Glutamatergic neuron (in vitro differentiated cells): ENCODE measurements at regions not wholly inside any gene's neighbourhood (a gene's known extent, or its start where the extent isn't known, plus 50 kb on each side); places are given as distances from the start of the nearest gene placed in this dataset.

Experiments used
- DNase-seq: peaks from one replicate; pipeline ENCODE4 v3.0.0; 2022
- H3K27ac Mint-ChIP-seq: one replicate; pipeline ENCODE4 v1.8.0; 2020; ENCODE audit warnings: mild to moderate bottlenecking, mixed read lengths, inconsistent platforms; ENCODE audit not compliant: unreplicated experiment
- H3K27me3 Mint-ChIP-seq: one replicate; pipeline ENCODE4 v1.8.0; 2020; ENCODE audit warnings: mild to moderate bottlenecking, moderate library complexity, mixed read lengths, inconsistent platforms; ENCODE audit not compliant: unreplicated experiment
- H3K36me3 Mint-ChIP-seq: one replicate; pipeline ENCODE4 v1.8.0; 2020; ENCODE audit warnings: mild to moderate bottlenecking, mixed read lengths, inconsistent platforms; ENCODE audit not compliant: unreplicated experiment
- H3K4me1 Mint-ChIP-seq: one replicate; pipeline ENCODE4 v1.8.0; 2020; ENCODE audit warnings: mild to moderate bottlenecking, low read depth, mixed read lengths, inconsistent platforms; ENCODE audit not compliant: unreplicated experiment
- H3K4me3 Mint-ChIP-seq: one replicate; pipeline ENCODE4 v1.8.0; 2020; ENCODE audit warnings: mild to moderate bottlenecking, mixed read lengths, inconsistent platforms; ENCODE audit not compliant: unreplicated experiment
- H3K9me3 Mint-ChIP-seq: one replicate; pipeline ENCODE4 v1.8.0; 2020; ENCODE audit warnings: mild to moderate bottlenecking, moderate library complexity, mixed read lengths, inconsistent platforms; ENCODE audit not compliant: unreplicated experiment
- CTCF ChIP-seq: fragments of 200-600 bp; sonication (generic); IDR thresholded peaks from one replicate; pipeline ENCODE4 v1.5.0; 2021; ENCODE audit not compliant: partially characterized antibody, unreplicated experiment

GRCh38 chr11:31877083-31877482 is 66.0 kb upstream of the PAX6 start:
- Mint-ChIP-seq H3K27ac (no peak overlapping the region), H3K36me3 (no peaks in the 10 kb centered on the region)
- TF ChIP-seq CTCF = no peak

GRCh38 chr11:31875866-31876560 is 64.9 kb upstream of the PAX6 start:
- no peak for TF ChIP-seq CTCF
- H3K27ac Mint-ChIP-seq = peak overlapping the region; percentile 50

More at GRCh38 chr11:31877083-31877482, 66.0 kb upstream of the PAX6 start:
- H3K4me3 Mint-ChIP-seq = no peak overlapping the region
- H3K27me3 Mint-ChIP-seq = peaks cover 1% of the 10 kb centered on the region
- no peaks in the 10 kb centered on the region for H3K9me3 Mint-ChIP-seq
- peaks cover 16% of the 10 kb centered on the region for H3K4me1 Mint-ChIP-seq
- no peak for DNase-seq

GRCh38 chr11:31874631-31875191 is 63.6 kb upstream of the PAX6 start:
- peak; percentile 19 for DNase-seq
- no peak for TF ChIP-seq CTCF
- Mint-ChIP-seq H3K4me1 (peaks cover 20% of the 10 kb centered on the region), H3K36me3 (no peaks in the 10 kb centered on the region), H3K27me3 (peaks cover 1% of the 10 kb centered on the region), H3K4me3 (no peak overlapping the region), H3K9me3 (no peaks in the 10 kb centered on the region), H3K27ac (no peak overlapping the region)

More at GRCh38 chr11:31875866-31876560, 64.9 kb upstream of the PAX6 start:
- Mint-ChIP-seq H3K27me3 (peaks cover 1% of the 10 kb centered on the region), H3K4me1 (peaks cover 16% of the 10 kb centered on the region), H3K36me3 (no peaks in the 10 kb centered on the region), H3K4me3 (no peak overlapping the region), H3K9me3 (no peaks in the 10 kb centered on the region)
- peak; percentile 31 for DNase-seq

- H3K36me3 Mint-ChIP-seq = no peaks in the 10 kb centered on the region
- no peak for TF ChIP-seq CTCF
- peaks cover 1% of the 10 kb centered on the region for H3K27me3 Mint-ChIP-seq
- peaks cover 20% of the 10 kb centered on the region for H3K4me1 Mint-ChIP-seq
- H3K4me3 Mint-ChIP-seq = no peak overlapping the region
- no peaks in the 10 kb centered on the region for H3K9me3 Mint-ChIP-seq
- no peak overlapping the region for H3K27ac Mint-ChIP-seq
- no peak for DNase-seq
Observed at GRCh38 chr11:31873124-31873523, 62.0 kb upstream of the PAX6 start.

- no peaks in the 10 kb centered on the region for H3K9me3 Mint-ChIP-seq
- no peak for TF ChIP-seq CTCF
- H3K36me3 Mint-ChIP-seq = no peaks in the 10 kb centered on the region
- H3K27me3 Mint-ChIP-seq = peaks cover 1% of the 10 kb centered on the region
- peaks cover 20% of the 10 kb centered on the region for H3K4me1 Mint-ChIP-seq
- no peak overlapping the region for H3K4me3 Mint-ChIP-seq
- H3K27ac Mint-ChIP-seq = no peak overlapping the region
- no peak for DNase-seq
Observed at GRCh38 chr11:31872076-31872443, 60.9 kb upstream of the PAX6 start.
